Endometrial microvascular endothelial cells (primary cell): ENCODE measurements at regions not wholly inside any gene's neighbourhood (a gene's known extent, or its start where the extent isn't known, plus 50 kb on each side); places are given as distances from the start of the nearest gene placed in this dataset.
"Not testable (repeated sequence)": the region's sequence is repeated elsewhere in the genome, so short reads cannot be mapped to it uniquely, and the experiment has no call there.

Experiments used
- in situ Hi-C: cut with HindIII; loops from 2 replicates; pipeline ENCODE4 v1.10.0; 2017; ENCODE audit warnings: low sequenced_read_pairs, low pct_unique_long_range_greater_than_20kb; ENCODE audit errors: inconsistent ontology term

DNA sequence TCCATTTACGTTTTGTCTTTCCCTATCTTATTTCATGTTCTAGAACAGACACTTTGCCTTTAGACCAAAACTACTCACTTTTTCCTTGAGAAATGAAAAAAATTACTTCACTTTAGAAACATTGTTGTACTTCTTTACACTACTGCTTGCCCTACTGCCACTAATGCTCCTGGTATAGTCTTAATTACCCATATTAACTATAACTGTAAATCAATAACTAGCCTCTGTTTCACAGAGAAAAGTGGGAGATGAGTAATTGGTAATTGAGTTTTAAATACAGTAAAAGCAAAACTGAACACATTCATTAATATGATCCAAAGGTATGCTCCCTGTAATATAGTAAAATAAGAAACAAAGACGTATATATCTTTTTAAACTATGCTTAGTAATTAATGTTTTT lies 111.1 kb upstream of the JADE1 start:
- in situ Hi-C loops, result no loop called here

DNA sequence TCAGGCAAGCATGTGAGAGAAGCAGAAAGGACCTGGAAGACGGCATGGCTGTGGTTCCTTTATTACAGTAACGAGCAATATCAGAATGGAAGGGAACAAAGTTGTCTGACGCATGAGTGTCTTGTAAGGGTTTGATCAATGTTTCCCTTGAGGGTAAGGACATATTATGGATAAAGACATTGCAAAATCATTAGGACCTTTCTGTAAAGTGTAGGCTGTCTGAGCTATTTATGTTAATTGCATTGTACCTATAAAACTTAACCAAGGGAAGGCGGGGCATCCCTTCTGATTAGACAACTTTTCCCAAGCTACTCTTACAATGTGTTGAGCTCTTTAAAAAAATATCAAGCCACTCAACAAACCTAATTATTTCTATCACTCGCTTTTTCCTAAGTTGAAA lies 112.2 kb upstream of the JADE1 start:
- in situ Hi-C loops, result no loop called here

GRCh38 chr4:128690011-128690410 lies 119.5 kb upstream of the JADE1 start:
- in situ Hi-C loops, result no loop called here

- in situ Hi-C loops, result no loop called here
These were observed 120.6 kb upstream of the JADE1 start for GRCh38 chr4:128688846-128689437.

GRCh38 chr4:128688033-128688721 lies 121.3 kb upstream of the JADE1 start:
- in situ Hi-C loops, result no loop called here

GRCh38 chr4:128686810-128687209 lies 122.7 kb upstream of the JADE1 start:
- in situ Hi-C loops, result no loop called here

GRCh38 chr4:128686032-128686465 lies 123.5 kb upstream of the JADE1 start:
- in situ Hi-C loops, result no loop called here

- in situ Hi-C loops, result no loop called here
These were observed 125.5 kb upstream of the JADE1 start for GRCh38 chr4:128684016-128684415.

DNA sequence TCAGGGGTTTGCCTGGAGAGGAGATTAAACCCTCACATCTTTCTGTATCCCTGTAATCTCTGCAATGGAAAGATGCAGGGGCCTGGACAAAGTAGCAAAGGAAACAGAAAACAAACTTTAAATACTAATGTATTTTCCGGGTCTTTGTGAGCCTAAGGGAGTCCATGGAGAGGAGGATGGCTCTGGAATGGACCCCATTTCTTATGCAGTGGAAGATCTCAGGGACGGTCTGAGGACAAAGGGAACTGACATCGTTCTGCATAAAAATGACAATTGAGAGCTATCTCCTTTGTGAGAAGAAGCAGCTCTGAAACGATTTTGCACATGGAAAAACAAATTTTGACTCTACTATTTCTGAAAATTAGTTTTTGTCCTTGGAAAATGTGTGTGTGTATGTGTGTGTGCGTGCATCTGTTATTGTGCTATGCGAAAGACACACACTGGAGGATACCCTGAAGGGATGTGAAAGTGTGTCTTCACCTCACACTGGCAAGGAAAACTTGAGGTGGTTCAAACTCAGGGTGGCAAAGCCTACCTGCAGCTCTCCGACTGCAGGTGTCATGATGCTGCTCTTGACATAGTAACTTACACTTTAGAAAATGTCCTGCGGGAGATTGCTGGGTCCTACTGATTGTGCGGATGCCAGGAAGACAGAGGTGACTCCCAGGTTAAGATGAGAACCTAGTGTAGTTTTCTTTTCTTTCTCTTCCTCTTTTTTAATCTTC lies 126.4 kb upstream of the JADE1 start:
- in situ Hi-C loops, result no loop called here

DNA sequence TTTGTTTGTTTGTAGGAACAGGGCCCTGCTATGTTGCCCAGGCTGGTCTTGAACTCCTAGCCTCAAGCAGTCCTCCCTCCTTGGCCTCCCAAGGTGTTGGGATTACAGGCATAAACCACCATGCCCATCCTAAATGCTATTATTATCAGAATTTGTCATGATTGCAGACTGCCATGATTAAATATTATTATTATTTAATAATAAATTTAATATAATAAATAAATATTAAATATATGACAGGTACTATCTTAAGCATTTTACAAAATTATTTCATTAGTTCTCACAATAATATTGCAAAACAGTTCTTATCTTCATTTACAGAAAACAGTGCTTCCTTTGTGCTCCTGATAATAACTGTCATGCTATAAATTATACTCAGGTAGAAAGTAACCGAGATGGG lies 133.4 kb upstream of the JADE1 start:
- in situ Hi-C loops, result no loop called here

GRCh38 chr4:128675083-128675482 lies 134.4 kb upstream of the JADE1 start:
- in situ Hi-C loops, result no loop called here

DNA sequence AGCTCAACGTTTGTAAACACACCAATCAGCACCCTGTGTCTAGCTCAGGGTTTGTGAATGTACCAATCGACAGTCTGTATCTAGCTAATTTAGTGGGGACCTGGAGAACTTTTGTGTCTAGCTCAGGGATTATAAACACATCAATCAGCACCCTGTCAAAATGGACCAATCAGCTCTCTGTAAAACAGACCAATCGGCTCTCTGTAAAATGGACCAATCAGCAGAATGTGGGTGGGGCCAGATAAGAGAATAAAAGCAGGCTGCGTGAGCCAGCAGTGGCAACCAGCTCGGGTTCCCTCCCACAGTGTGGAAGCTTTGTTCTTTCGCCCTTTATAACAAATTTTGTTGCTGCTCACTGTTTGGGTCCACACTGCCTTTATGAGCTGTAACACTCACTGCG lies 136.3 kb upstream of the JADE1 start:
- in situ Hi-C loops, result not testable (repeated sequence)

DNA sequence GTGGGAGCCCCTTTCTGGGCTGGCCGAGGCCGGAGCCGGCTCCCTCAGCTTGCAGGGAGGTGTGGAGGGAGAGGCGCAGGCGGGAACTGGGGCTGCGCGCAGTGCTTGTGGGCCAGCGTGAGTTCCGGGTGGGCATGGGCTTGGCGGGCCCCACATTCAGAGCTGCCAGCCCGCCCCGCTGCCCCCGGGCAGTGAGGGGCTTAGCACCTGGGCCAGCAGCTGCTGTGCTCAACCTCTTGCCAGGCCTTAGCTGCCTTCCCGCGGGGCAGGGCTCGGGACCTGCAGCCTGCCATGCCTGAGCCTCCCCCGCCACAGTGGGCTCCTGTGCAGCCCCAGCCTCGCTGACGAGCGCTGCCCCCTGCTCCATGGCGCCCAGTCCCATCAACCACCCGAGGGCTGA lies 136.9 kb upstream of the JADE1 start:
- in situ Hi-C loops, result not testable (repeated sequence)

DNA sequence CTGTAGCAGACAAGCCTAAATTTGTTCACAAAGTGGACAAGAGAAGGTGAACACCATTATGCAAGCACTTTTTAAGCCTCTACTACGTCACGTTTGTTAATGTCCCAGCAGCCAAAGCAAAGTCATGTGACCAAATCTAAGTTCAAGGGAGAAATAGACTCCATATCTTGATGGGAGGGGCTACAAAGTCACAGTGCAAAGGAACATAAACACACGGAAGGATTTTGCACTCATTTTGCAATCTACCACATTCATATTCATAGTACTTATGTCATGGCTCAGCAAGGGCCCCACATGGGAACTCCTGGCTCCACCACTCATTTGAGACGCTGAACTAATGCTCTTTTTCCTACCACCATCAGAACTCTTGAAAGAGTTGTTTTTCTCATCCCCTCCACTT lies 139.0 kb upstream of the JADE1 start:
- in situ Hi-C loops, result no loop called here

- in situ Hi-C loops, result no loop called here
These were observed 140.9 kb upstream of the JADE1 start for GRCh38 chr4:128668566-128668965.

- in situ Hi-C loops, result no loop called here
These were observed 144.0 kb upstream of the JADE1 start for GRCh38 chr4:128665514-128665913.

DNA sequence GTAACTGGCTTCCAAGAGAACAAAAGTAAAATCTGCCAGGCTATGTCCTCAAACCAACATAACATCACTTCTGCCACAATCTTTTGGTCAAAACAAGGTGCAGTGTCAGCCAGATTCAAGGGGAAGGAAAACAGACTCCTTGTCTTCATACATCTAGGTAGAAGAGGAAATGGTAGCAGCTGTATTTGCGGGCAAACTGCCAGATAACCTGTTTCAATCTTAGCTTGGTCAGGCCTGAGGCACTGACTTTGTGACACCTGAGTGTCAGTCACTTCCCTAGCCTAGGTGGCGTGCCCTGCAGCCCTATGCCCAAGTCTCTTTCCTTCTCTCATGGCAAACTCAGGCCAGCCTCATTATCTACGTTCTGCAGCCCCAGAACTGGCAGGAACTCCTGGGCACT lies 146.2 kb upstream of the JADE1 start:
- in situ Hi-C loops, result no loop called here

GRCh38 chr4:128661479-128661878 lies 148.0 kb upstream of the JADE1 start:
- in situ Hi-C loops, result no loop called here

DNA sequence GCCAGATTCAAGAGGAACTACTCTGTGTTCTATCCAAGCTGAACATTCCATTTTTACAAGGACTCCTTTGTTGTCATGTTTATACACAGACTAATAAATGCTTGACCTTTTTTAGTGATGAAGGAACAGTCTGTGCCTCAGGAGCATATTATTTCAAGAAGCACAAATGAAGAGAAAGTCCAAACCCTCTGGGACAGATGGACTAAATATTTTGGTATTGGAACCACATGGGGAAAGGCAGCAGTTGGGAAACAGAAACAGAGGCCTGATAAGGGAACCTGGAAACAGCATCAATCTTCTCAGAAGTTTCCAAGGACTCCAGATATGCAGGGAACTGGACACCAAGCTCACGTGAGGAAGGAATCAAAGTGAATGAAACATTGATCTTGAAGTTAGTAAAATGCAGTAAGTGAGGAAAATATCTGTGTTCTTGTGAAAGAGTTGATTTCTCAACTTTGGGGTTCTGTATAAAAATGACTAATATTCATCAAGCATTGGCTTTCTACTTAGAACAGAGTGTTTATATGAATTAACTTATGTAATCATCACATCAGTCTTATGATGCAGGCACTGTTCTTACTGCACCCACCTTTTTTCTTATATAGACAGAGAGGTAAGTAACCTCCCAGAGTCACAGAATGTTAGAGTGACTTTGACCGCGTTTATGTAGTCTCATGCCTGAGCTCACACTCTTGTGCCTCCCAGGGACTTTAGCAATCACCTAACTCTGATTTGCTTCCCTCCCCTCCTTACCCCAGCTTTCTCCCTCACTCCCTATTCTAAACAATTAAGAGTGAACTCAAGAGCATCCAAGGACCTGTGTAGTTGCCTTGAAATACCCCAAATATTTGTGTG lies 148.9 kb upstream of the JADE1 start:
- in situ Hi-C loops, result no loop called here
